HEK293T (cell line): ENCODE measurements at regions not wholly inside any gene's neighbourhood (a gene's known extent, or its start where the extent isn't known, plus 50 kb on each side); places are given as distances from the start of the nearest gene placed in this dataset.
"Not testable (repeated sequence)": the region's sequence is repeated elsewhere in the genome, so short reads cannot be mapped to it uniquely, and the experiment has no call there.

ENCODE experiments used
- ARNT ChIP-seq: fragments of 450-650 bp; IDR thresholded peaks from 2 replicates; pipeline ENCODE4 v1.6.1; 2017; ENCODE audit warnings: mild to moderate bottlenecking
- BHLHE40 ChIP-seq: fragments of 450-650 bp; IDR thresholded peaks from 2 replicates; pipeline ENCODE4 v1.6.1; 2016; ENCODE audit warnings: mild to moderate bottlenecking, moderate library complexity, borderline replicate concordance
- ELF4 ChIP-seq: fragments of 450-650 bp; IDR thresholded peaks from 2 replicates; pipeline ENCODE4 v1.6.1; 2017; ENCODE audit warnings: antibody characterized with exemption
- FOXK2 ChIP-seq: fragments of 450-650 bp; IDR thresholded peaks from 2 replicates; pipeline ENCODE4 v1.6.1; 2016; ENCODE audit warnings: mild to moderate bottlenecking
- FOXM1 ChIP-seq: fragments of 450-650 bp; IDR thresholded peaks from 2 replicates; pipeline ENCODE4 v1.6.1; 2017; ENCODE audit warnings: mild to moderate bottlenecking, borderline replicate concordance
- LEF1 ChIP-seq: fragments of 450-650 bp; IDR thresholded peaks from 2 replicates; pipeline ENCODE4 v1.6.1; 2017; ENCODE audit warnings: mild to moderate bottlenecking, borderline replicate concordance
- NFRKB ChIP-seq: fragments of 450-650 bp; IDR thresholded peaks from 2 replicates; pipeline ENCODE4 v1.6.1; 2016; ENCODE audit warnings: mild to moderate bottlenecking, moderate library complexity
- PKNOX1 ChIP-seq: fragments of 450-650 bp; IDR thresholded peaks from 2 replicates; pipeline ENCODE4 v1.6.1; 2016
- SP1 ChIP-seq: fragments of 450-650 bp; IDR thresholded peaks from 2 replicates; pipeline ENCODE4 v1.6.1; 2017
- SUZ12 ChIP-seq: fragments of 450-650 bp; IDR thresholded peaks from 2 replicates; pipeline ENCODE4 v1.6.1; 2016; ENCODE audit warnings: mild to moderate bottlenecking
- TARDBP ChIP-seq: fragments of 450-650 bp; IDR thresholded peaks from 2 replicates; pipeline ENCODE4 v1.6.1; 2016
- ZNF384 ChIP-seq: fragments of 450-650 bp; IDR thresholded peaks from 2 replicates; pipeline ENCODE4 v1.6.1; 2016

- TF ChIP-seq ARNT, PKNOX1, BHLHE40, ELF4, FOXK2, NFRKB, SP1, SUZ12, LEF1, ZNF384, TARDBP, FOXM1: not testable (repeated sequence)
Observed at GRCh38 chr22:16662330-16662729, 69.7 kb upstream of the CCT8L2 start.
